ENCODE measurements at regions not wholly inside any gene's neighbourhood (a gene's known extent, or its start where the extent isn't known, plus 50 kb on each side); places are given as distances from the start of the nearest gene placed in this dataset.
"Not testable (repeated sequence)": the region's sequence is repeated elsewhere in the genome, so short reads cannot be mapped to it uniquely, and the experiment has no call there.

DNA sequence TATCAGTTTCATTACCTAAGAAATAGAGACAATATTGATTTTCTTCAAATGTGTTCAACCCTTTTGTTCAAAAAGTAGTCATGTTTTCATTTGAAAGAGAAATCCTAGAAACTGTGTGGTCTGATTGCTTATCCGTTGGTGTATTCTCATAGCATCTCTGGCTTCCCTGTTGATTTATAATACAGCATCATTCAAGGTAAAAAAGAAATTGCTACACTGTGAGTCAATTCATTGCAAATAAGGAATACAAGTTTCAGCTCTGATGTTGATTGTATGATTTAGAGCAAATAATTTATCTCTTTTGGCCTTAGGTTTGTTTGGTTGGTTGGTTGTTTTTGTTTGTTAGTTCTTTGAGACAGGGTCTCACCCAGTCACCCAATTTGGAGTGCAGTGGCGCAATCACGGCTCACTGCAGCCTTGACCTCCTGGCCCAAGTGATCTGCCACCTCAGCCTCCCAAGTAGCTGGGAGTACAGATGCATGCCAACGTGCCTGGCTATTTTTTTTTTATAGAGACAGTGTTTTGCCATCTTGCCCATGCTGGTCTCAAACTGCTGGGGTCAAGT is 185.5 kb upstream of the TNFAIP3 start (continued):
- no peak for TF ChIP-seq KDM5A (IDR thresholded peaks at IDR 0.05)
- TF ChIP-seq RAD21 (conservative IDR thresholded peaks at IDR 0.05 in 1 of 2, IDR thresholded peaks at IDR 0.05 in 1 of 2): no peak
- no peak for TF ChIP-seq BHLHE40 (IDR thresholded peaks at IDR 0.05; ENCODE audit: low read depth, low read length)
- no peak; the same call in 1 of the 2 replicates for TF ChIP-seq ZSCAN20 (CRISPR knock-in tag; IDR thresholded peaks at IDR 0.05)

DNA sequence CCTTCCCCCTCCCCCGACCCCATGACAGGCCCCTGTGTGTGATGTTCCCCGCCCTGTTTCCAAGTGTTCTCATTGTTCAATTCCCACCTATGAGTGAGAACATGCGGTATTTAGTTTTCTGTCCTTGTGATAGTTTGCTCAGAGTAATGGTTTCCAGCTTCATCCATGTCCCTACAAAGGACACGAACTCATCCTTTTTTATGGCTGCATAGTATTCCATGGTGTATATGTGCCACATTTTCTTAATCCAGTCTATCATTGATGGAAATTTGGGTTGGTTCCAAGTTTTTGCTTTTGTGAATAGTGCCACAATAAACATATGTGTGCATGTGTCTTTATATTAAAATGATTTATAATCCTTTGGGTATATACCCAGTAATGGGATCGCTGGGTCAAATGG is 184.4 kb upstream of the TNFAIP3 start:
- WGBS (ENCODE audit: missing lambda C conversion rate): 96% methylated on average over 4 of the region's 5 CpGs
- CTCF ChIA-PET; H3K4me2 ChIP-seq; H3K4me3 ChIP-seq; DNase-seq (ENCODE audit: low read depth in 1 of 2, low spot score in 1 of 2); H3K9me3 ChIP-seq; ATAC-seq; FAIRE-seq; POLR2A ChIA-PET: not testable (repeated sequence)
- Histone ChIP-seq H3K27ac (peak overlapping the region; percentile 80 to 83; a peak in 5 of 6 replicates), H3K4me1 (peaks cover 33% of the 10 kb centered on the region)

DNA sequence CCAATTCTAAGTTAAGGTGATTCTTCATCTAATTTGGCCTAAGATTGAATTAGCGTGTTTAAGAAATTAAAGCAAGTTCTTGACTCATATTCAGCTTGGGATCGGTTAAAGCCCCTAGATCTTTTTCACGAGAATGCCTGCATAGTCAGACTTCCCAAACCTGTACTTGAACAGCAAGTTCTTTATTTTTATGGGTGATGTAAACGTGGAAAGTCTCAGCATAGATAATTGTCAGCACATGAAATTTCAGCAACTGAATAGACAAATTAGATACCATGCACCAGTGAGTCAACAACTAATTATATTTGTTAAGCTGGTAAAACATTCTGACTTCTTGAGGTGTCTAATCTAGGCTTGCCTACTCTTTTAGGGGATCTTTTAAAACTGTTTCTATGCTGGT is 183.1 kb upstream of the TNFAIP3 start:
- FAIRE-seq (no peak), DNase-seq (ENCODE audit: low read depth in 1 of 2, low spot score in 1 of 2) (no peak), ATAC-seq (no peak)
- WGBS (ENCODE audit: missing lambda C conversion rate): 73% methylated on average over 4 of the region's 4 CpGs
- TF ChIP-seq CEBPB (IDR thresholded peaks at IDR 0.05) (no peak), MAZ (IDR thresholded peaks at IDR 0.05; ENCODE audit: borderline replicate concordance, low read depth, low read length) (no peak), NPAS2 (CRISPR knock-in tag; IDR thresholded peaks at IDR 0.05; ENCODE audit: borderline replicate concordance) (no peak), HOXB5 (CRISPR knock-in tag; IDR thresholded peaks at IDR 0.05) (no peak), CHD2 (IDR thresholded peaks at IDR 0.05; ENCODE audit: low read length, partially characterized antibody) (no peak), HDAC2 (IDR thresholded peaks at IDR 0.05) (no peak), EHMT2 (IDR thresholded peaks at IDR 0.05; ENCODE audit: low read depth) (no peak), CBX2 (IDR thresholded peaks at IDR 0.05; ENCODE audit: borderline replicate concordance, low read depth) (no peak)
- TF ChIP-seq, protein P1, sequence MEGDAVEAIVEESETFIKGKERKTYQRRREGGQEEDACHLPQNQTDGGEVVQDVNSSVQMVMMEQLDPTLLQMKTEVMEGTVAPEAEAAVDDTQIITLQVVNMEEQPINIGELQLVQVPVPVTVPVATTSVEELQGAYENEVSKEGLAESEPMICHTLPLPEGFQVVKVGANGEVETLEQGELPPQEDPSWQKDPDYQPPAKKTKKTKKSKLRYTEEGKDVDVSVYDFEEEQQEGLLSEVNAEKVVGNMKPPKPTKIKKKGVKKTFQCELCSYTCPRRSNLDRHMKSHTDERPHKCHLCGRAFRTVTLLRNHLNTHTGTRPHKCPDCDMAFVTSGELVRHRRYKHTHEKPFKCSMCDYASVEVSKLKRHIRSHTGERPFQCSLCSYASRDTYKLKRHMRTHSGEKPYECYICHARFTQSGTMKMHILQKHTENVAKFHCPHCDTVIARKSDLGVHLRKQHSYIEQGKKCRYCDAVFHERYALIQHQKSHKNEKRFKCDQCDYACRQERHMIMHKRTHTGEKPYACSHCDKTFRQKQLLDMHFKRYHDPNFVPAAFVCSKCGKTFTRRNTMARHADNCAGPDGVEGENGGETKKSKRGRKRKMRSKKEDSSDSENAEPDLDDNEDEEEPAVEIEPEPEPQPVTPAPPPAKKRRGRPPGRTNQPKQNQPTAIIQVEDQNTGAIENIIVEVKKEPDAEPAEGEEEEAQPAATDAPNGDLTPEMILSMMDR (IDR thresholded peaks at IDR 0.05): no peak
- 0 out of 3 replicates have a peak, but pooled peaks cover 2% of the 10 kb centered on the region for H3K9me3 ChIP-seq
- no peak overlapping the region for H3K4me3 ChIP-seq
- CTCF ChIA-PET: no interaction called here
- peaks cover 33% of the 10 kb centered on the region for H3K4me1 ChIP-seq
- POLR2A ChIA-PET: no interaction called here
- peak overlapping the region in 1 of 2 experiments; percentile 13; a peak in 1 of 6 replicates for H3K27ac ChIP-seq
- H3K4me2 ChIP-seq: no peak overlapping the region

DNA sequence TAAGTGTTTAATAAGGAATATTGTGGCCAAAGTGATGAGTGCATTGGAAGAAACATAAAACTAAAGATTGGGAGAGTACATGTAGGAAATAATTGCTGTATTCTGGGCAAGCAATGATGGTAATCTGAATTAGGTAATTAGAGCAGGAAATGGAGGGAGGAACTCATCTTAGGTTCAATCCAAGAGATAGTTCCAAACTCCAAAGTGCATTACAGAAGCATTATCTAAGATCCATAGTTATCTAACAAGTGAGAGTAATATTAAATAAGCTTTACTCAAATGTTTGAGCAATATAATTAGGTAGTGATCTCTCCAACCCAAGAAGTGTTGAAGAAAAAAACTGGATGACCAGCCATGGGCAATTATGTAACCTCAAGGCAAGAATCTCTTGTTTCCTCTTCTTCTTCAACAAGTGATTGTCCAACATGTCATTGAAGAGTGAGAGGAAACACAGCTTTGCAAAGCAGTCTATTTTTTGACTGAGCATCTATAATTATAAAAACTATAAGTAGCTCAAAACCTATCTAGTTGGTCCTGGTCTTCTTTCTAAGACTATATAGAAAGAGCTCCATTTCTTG is 181.2 kb upstream of the TNFAIP3 start:
- ChIA-PET CTCF (interaction anchor here (4.8 kb wide), 1 partner anchor 11 kb away, joined by 15 read pairs; no protein-coding TSS in a partner anchor), POLR2A (no interaction called here)
- TF ChIP-seq CBX2 (IDR thresholded peaks at IDR 0.05; ENCODE audit: borderline replicate concordance, low read depth): no peak
- no peak for TF ChIP-seq ZFP36 (IDR thresholded peaks at IDR 0.05; ENCODE audit: borderline replicate concordance, partially characterized antibody)
- TF ChIP-seq EP300 (IDR thresholded peaks at IDR 0.05): no peak
- TF ChIP-seq CHD2 (IDR thresholded peaks at IDR 0.05; ENCODE audit: low read length, partially characterized antibody): no peak
- TF ChIP-seq, protein P2, sequence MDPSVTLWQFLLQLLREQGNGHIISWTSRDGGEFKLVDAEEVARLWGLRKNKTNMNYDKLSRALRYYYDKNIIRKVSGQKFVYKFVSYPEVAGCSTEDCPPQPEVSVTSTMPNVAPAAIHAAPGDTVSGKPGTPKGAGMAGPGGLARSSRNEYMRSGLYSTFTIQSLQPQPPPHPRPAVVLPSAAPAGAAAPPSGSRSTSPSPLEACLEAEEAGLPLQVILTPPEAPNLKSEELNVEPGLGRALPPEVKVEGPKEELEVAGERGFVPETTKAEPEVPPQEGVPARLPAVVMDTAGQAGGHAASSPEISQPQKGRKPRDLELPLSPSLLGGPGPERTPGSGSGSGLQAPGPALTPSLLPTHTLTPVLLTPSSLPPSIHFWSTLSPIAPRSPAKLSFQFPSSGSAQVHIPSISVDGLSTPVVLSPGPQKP (IDR thresholded peaks at IDR 0.05; ENCODE audit: low read depth, low read length): no peak
- no peak for TF ChIP-seq ZC3H11A (IDR thresholded peaks at IDR 0.05)
- TF ChIP-seq, protein P3, sequence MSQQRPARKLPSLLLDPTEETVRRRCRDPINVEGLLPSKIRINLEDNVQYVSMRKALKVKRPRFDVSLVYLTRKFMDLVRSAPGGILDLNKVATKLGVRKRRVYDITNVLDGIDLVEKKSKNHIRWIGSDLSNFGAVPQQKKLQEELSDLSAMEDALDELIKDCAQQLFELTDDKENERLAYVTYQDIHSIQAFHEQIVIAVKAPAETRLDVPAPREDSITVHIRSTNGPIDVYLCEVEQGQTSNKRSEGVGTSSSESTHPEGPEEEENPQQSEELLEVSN (IDR thresholded peaks at IDR 0.05; ENCODE audit: borderline replicate concordance, low read depth): no peak
- TF ChIP-seq SMC3 (IDR thresholded peaks at IDR 0.05): no peak
- TF ChIP-seq MAFK (IDR thresholded peaks at IDR 0.05; ENCODE audit: partially characterized antibody): no peak
- TF ChIP-seq HEYL (CRISPR knock-in tag; IDR thresholded peaks at IDR 0.05): no peak
- no peak for TF ChIP-seq KDM1A (IDR thresholded peaks at IDR 0.05; ENCODE audit: low read depth)
- TF ChIP-seq, protein P4, sequence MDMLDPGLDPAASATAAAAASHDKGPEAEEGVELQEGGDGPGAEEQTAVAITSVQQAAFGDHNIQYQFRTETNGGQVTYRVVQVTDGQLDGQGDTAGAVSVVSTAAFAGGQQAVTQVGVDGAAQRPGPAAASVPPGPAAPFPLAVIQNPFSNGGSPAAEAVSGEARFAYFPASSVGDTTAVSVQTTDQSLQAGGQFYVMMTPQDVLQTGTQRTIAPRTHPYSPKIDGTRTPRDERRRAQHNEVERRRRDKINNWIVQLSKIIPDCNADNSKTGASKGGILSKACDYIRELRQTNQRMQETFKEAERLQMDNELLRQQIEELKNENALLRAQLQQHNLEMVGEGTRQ (IDR thresholded peaks at IDR 0.05): no peak
- TF ChIP-seq EHF (CRISPR knock-in tag; IDR thresholded peaks at IDR 0.05): no peak
- no peak for TF ChIP-seq KDM5A (IDR thresholded peaks at IDR 0.05)
- no peak for TF ChIP-seq EHMT2 (IDR thresholded peaks at IDR 0.05; ENCODE audit: low read depth)
- TF ChIP-seq TP53 (CRISPR knock-in tag; IDR thresholded peaks at IDR 0.05): no peak
- TF ChIP-seq HOXB5 (CRISPR knock-in tag; IDR thresholded peaks at IDR 0.05): no peak
- TF ChIP-seq JUN (IDR thresholded peaks at IDR 0.05): no peak
- no peak for TF ChIP-seq ZSCAN20 (CRISPR knock-in tag; IDR thresholded peaks at IDR 0.05)
- no peak overlapping the region for H3K27ac ChIP-seq
- H3K4me1 ChIP-seq: peaks cover 21% of the 10 kb centered on the region
- H3K4me3 ChIP-seq: no peak overlapping the region
- H3K4me2 ChIP-seq: no peak overlapping the region
- DNase-seq (ENCODE audit: low read depth in 1 of 2, low spot score in 1 of 2) (no peak), ATAC-seq (no peak), FAIRE-seq (no peak)
- H3K9me3 ChIP-seq: no peaks in the 10 kb centered on the region

Data from A549 (cell line).